ENCODE measurements at regions not wholly inside any gene's neighbourhood (a gene's known extent, or its start where the extent isn't known, plus 50 kb on each side); places are given as distances from the start of the nearest gene placed in this dataset.

DNA sequence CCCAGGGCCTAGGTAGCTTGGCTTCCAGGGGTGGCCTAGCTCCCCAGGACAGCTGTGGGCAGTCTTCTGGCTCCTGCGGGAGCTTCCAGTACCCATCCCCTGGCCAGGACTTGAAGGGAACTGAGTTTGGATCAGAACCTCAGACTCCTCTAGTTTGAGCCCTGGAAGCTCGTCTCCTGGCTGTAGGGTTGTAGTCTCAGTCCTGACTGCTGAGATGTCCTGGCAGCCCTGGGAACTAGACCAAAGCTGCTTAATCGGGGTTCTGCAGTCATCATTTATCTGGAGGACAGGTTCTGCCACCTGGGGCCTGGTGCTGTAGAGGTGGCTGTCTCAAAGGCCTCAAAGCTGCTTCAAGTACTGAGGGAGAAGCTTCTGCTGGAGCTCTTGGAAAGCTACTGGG, 163.7 kb downstream of the WSCD1 start:
- Mint-ChIP-seq H3K4me1 (no peaks in the 10 kb centered on the region), H3K9me3 (no peaks in the 10 kb centered on the region), H3K4me3 (no peak overlapping the region), H3K27ac (no peak overlapping the region), H3K27me3 (peaks cover 10% of the 10 kb centered on the region), H3K36me3 (no peaks in the 10 kb centered on the region)
- CTCF ChIA-PET = no interaction called here
- DNase-seq = no peak

- peaks cover 6% of the 10 kb centered on the region for H3K27me3 Mint-ChIP-seq
- H3K4me1 Mint-ChIP-seq = no peaks in the 10 kb centered on the region
- H3K9me3 Mint-ChIP-seq = no peaks in the 10 kb centered on the region
- H3K27ac Mint-ChIP-seq = no peak overlapping the region
- H3K4me3 Mint-ChIP-seq = no peak overlapping the region
- DNase-seq = no peak
- CTCF ChIA-PET = no interaction called here
- no peaks in the 10 kb centered on the region for H3K36me3 Mint-ChIP-seq
These were observed 163.2 kb downstream of the WSCD1 start for GRCh38 chr17:6233339-6233738.

GRCh38 chr17:6232732-6233101, 162.5 kb downstream of the WSCD1 start:
- Mint-ChIP-seq H3K9me3 (no peaks in the 10 kb centered on the region), H3K27me3 (no peaks in the 10 kb centered on the region), H3K4me1 (no peaks in the 10 kb centered on the region), H3K27ac (no peak overlapping the region), H3K4me3 (no peak overlapping the region), H3K36me3 (no peaks in the 10 kb centered on the region)
- no peak for DNase-seq
- CTCF ChIA-PET = no interaction called here

- Mint-ChIP-seq H3K4me3 (no peak overlapping the region), H3K36me3 (no peaks in the 10 kb centered on the region), H3K9me3 (no peaks in the 10 kb centered on the region), H3K27ac (no peak overlapping the region), H3K27me3 (no peaks in the 10 kb centered on the region), H3K4me1 (no peaks in the 10 kb centered on the region)
- DNase-seq = no peak
- CTCF ChIA-PET = no interaction called here
These were observed 161.9 kb downstream of the WSCD1 start for GRCh38 chr17:6231886-6232731.

GRCh38 chr17:6231465-6231864, 161.3 kb downstream of the WSCD1 start:
- H3K36me3 Mint-ChIP-seq = no peaks in the 10 kb centered on the region
- CTCF ChIA-PET = no interaction called here
- H3K9me3 Mint-ChIP-seq = no peaks in the 10 kb centered on the region
- H3K27ac Mint-ChIP-seq = no peak overlapping the region
- no peaks in the 10 kb centered on the region for H3K4me1 Mint-ChIP-seq
- DNase-seq = no peak
- no peak overlapping the region for H3K4me3 Mint-ChIP-seq
- H3K27me3 Mint-ChIP-seq = no peaks in the 10 kb centered on the region

DNA sequence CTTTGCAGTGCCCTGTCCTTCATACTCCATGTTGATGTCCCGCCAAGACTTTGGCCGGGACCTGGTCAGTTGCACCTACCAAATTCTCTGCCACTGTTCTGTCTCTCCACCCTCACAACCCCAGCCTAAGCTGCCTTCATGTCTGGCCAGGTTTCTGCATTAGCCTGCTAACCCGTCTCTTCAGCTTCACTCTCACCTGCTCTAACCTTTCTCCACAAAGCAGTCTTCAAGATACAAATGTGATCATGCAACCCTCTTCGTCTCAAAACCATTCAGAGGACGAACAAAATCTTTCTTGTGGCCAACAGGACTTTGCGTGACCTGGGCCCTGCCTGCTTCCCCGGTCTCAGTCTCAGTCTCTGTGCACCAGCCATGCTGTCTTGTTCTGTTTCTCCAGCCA, 148.2 kb downstream of the WSCD1 start:
- peaks cover 4% of the 10 kb centered on the region for H3K27me3 Mint-ChIP-seq
- no peaks in the 10 kb centered on the region for H3K36me3 Mint-ChIP-seq
- H3K27ac Mint-ChIP-seq = no peak overlapping the region
- CTCF ChIA-PET = no interaction called here
- peaks cover 9% of the 10 kb centered on the region for H3K9me3 Mint-ChIP-seq
- H3K4me3 Mint-ChIP-seq = no peak overlapping the region
- peaks cover 2% of the 10 kb centered on the region for H3K4me1 Mint-ChIP-seq
- no peak for DNase-seq

- peaks cover 4% of the 10 kb centered on the region for H3K27me3 Mint-ChIP-seq
- no peak overlapping the region for H3K27ac Mint-ChIP-seq
- H3K4me3 Mint-ChIP-seq = no peak overlapping the region
- no peaks in the 10 kb centered on the region for H3K36me3 Mint-ChIP-seq
- no peaks in the 10 kb centered on the region for H3K9me3 Mint-ChIP-seq
- no peak for DNase-seq
- no peaks in the 10 kb centered on the region for H3K4me1 Mint-ChIP-seq
- CTCF ChIA-PET = no interaction called here
These were observed 145.2 kb downstream of the WSCD1 start for GRCh38 chr17:6215071-6216035.

- Mint-ChIP-seq H3K27me3 (no peaks in the 10 kb centered on the region), H3K4me3 (no peak overlapping the region), H3K27ac (no peak overlapping the region), H3K4me1 (no peaks in the 10 kb centered on the region), H3K36me3 (no peaks in the 10 kb centered on the region), H3K9me3 (no peaks in the 10 kb centered on the region)
- no peak for DNase-seq
- CTCF ChIA-PET = no interaction called here
These were observed 143.7 kb downstream of the WSCD1 start for GRCh38 chr17:6213859-6214258.

DNA sequence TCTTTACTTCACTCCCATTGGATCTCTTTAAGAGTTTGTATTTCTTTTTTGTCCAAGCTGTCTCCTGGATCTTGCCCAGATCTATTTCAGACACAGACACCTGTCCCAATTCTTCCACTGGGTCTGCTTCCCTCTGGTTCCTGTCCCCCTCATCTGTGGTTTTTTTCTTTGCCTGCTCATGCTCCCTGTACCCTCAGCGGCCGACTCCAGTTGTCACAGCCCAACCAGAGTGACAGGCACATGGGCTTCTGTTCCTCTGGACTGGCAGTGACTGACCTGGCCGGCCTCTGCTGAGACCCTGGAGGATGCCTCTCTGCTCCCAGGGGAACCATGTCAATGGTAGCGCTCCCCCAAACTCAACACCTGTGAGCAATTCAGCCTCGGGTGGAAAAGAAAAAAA, 142.6 kb downstream of the WSCD1 start:
- DNase-seq = no peak
- Mint-ChIP-seq H3K36me3 (no peaks in the 10 kb centered on the region), H3K4me3 (no peak overlapping the region), H3K9me3 (no peaks in the 10 kb centered on the region), H3K27me3 (no peaks in the 10 kb centered on the region), H3K4me1 (no peaks in the 10 kb centered on the region), H3K27ac (no peak overlapping the region)
- CTCF ChIA-PET = no interaction called here

DNA sequence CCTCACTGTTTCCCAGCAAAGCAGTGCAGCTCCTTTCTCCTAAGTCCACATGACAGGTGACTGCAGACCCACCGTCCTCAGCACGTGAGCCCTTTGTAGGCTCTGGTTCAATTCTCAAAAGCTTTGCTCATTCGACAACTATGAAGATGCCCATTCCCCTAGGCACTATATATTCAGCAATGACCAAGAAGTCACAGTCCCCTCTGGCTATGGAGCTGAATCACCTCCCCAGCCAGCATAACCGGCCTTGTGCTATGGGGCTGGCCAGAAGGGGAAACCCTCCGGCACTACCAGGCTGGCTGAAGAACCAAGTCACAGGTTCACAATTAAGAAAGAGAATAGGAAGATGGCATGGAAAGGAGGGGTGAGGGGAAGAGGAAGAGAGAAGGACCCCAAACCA, 139.7 kb downstream of the WSCD1 start:
- Mint-ChIP-seq H3K4me1 (no peaks in the 10 kb centered on the region), H3K9me3 (no peaks in the 10 kb centered on the region), H3K4me3 (no peak overlapping the region), H3K27me3 (no peaks in the 10 kb centered on the region), H3K36me3 (no peaks in the 10 kb centered on the region), H3K27ac (no peak overlapping the region)
- no peak for DNase-seq
- CTCF ChIA-PET = no interaction called here

GRCh38 chr17:6208608-6209180, 138.5 kb downstream of the WSCD1 start:
- H3K27ac Mint-ChIP-seq = no peak overlapping the region
- DNase-seq = no peak
- CTCF ChIA-PET = no interaction called here
- no peaks in the 10 kb centered on the region for H3K27me3 Mint-ChIP-seq
- no peaks in the 10 kb centered on the region for H3K9me3 Mint-ChIP-seq
- H3K4me1 Mint-ChIP-seq = no peaks in the 10 kb centered on the region
- H3K4me3 Mint-ChIP-seq = no peak overlapping the region
- no peaks in the 10 kb centered on the region for H3K36me3 Mint-ChIP-seq

DNA sequence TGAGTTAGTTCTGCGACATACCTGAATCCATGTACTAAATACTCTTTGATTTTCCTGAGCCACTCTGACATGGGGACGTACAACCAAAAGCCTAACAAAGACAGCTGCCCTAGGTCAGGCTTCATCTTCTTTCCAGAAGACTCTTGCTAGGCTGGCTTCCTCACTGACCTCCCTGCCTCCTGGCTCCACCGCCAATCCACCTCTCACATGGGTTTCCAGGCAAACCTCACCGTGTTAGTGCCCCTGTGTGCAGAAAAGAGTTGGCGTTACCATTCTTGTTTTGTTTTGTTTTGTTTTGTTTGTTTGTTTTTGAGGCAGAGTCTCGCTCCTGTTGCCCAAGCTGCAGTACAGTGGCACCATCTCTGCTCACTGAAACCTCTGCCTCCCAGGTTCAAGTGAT, 135.3 kb downstream of the WSCD1 start:
- H3K27ac Mint-ChIP-seq = no peak overlapping the region
- no peaks in the 10 kb centered on the region for H3K27me3 Mint-ChIP-seq
- no peaks in the 10 kb centered on the region for H3K36me3 Mint-ChIP-seq
- no peaks in the 10 kb centered on the region for H3K9me3 Mint-ChIP-seq
- DNase-seq = no peak
- CTCF ChIA-PET = no interaction called here
- no peak overlapping the region for H3K4me3 Mint-ChIP-seq
- no peaks in the 10 kb centered on the region for H3K4me1 Mint-ChIP-seq

DNA sequence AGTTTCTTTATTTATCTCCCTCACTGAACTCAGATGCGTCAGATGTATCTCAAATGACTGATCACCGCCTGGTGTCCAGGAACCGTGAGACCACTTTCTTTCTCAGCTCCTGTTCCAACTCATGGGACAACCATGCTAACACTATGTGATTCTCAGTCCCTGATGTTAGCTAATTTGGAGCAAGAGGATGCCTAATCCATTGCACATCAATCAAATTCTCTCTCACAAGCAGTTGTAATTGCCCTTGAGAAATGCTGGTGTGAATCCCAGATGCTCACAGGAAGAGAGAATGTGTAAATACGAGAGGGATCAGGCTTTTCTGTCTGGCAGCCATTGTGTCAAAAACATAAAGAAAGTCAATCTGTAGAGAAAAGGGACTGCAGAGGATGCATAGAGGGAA, 134.9 kb downstream of the WSCD1 start:
- CTCF ChIA-PET = no interaction called here
- Mint-ChIP-seq H3K9me3 (no peaks in the 10 kb centered on the region), H3K27me3 (no peaks in the 10 kb centered on the region), H3K36me3 (no peaks in the 10 kb centered on the region), H3K4me3 (no peak overlapping the region), H3K27ac (no peak overlapping the region), H3K4me1 (no peaks in the 10 kb centered on the region)
- no peak for DNase-seq

- H3K36me3 Mint-ChIP-seq = no peaks in the 10 kb centered on the region
- no peak overlapping the region for H3K4me3 Mint-ChIP-seq
- H3K4me1 Mint-ChIP-seq = no peaks in the 10 kb centered on the region
- H3K27ac Mint-ChIP-seq = no peak overlapping the region
- CTCF ChIA-PET = no interaction called here
- H3K27me3 Mint-ChIP-seq = no peaks in the 10 kb centered on the region
- no peak for DNase-seq
- no peaks in the 10 kb centered on the region for H3K9me3 Mint-ChIP-seq
These were observed 134.1 kb downstream of the WSCD1 start for GRCh38 chr17:6204203-6204722.
